ENCODE measurements at regions not wholly inside any gene's neighbourhood (a gene's known extent, or its start where the extent isn't known, plus 50 kb on each side); places are given as distances from the start of the nearest gene placed in this dataset.

DNA sequence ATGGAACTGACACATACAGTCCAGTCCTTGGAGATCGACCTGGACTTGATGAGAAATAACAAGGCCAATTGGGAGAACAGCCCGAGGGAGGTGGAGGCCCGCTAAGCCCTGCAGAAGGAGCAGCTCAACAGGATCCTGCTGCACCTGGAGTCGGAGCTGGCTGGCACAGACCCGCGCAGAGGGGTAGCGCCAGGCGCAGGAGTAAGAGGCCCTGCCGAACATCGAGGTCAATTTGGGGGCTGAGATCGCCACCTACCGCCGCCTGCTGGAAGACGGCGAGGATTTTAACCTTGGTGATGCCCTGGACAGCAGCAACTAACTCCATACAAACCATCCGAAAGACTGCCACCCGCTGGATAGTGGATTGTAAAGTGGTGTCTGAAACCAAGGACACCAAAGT lies 1610.1 kb upstream of the ACO1 start:
- no peak for DNase-seq
- BruUV-seq (replicated peaks): no TSS peak
- Histone ChIP-seq H3K36me3 (ENCODE audit: low read depth) (no peaks in the 10 kb centered on the region), H3K27ac (no peak overlapping the region), H3K4me3 (no peak overlapping the region), H3F3A (ENCODE audit: insufficient read depth, low read depth) (no peaks in the 10 kb centered on the region), H3K9me3 (ENCODE audit: insufficient read depth, low read depth) (no peaks in the 10 kb centered on the region), H4K20me1 (ENCODE audit: insufficient read depth) (no peaks in the 10 kb centered on the region), H2AFZ (no peak overlapping the region), H3K79me2 (ENCODE audit: low read depth) (no peaks in the 10 kb centered on the region), H3K4me1 (replicated peaks; ENCODE audit: insufficient read depth) (no peaks in the 10 kb centered on the region), H3K4me2 (no peak overlapping the region), H3K27me3 (ENCODE audit: insufficient read depth, low read depth) (no peaks in the 10 kb centered on the region), H3K9me2 (ENCODE audit: insufficient read depth) (no peaks in the 10 kb centered on the region)
- CTCF ChIA-PET: no interaction called here
- TF ChIP-seq EZH2 (IDR thresholded peaks at IDR 0.05; ENCODE audit: low read depth): no peak
- TF ChIP-seq, protein P1, sequence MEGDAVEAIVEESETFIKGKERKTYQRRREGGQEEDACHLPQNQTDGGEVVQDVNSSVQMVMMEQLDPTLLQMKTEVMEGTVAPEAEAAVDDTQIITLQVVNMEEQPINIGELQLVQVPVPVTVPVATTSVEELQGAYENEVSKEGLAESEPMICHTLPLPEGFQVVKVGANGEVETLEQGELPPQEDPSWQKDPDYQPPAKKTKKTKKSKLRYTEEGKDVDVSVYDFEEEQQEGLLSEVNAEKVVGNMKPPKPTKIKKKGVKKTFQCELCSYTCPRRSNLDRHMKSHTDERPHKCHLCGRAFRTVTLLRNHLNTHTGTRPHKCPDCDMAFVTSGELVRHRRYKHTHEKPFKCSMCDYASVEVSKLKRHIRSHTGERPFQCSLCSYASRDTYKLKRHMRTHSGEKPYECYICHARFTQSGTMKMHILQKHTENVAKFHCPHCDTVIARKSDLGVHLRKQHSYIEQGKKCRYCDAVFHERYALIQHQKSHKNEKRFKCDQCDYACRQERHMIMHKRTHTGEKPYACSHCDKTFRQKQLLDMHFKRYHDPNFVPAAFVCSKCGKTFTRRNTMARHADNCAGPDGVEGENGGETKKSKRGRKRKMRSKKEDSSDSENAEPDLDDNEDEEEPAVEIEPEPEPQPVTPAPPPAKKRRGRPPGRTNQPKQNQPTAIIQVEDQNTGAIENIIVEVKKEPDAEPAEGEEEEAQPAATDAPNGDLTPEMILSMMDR (conservative IDR thresholded peaks at IDR 0.05): no peak
- POLR2A ChIA-PET (ENCODE audit: unreplicated experiment): no interaction called here
- intact Hi-C loops (cut with micrococcal nuclease; ENCODE audit: unreplicated experiment): no loop called here

DNA sequence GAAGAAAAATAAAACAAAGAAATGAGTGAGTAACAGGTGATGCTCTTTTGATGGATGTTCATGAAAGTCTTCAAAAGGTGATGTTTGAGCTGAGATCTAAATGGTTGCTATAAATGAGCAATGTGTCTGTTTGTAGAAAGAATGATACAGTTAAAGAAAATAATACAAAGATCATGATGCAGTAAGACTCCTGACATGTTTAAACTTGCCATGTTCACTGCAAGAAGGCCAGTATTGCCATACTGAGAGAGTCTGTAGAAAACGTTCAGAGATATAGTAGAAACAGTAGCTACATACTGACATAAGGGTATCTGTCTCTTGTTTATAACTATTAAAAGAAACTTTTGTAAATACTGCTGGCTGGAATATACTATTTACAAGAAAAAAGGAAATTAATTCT lies 1609.2 kb upstream of the ACO1 start:
- Histone ChIP-seq H3K4me3 (no peak overlapping the region), H2AFZ (no peak overlapping the region), H3K27me3 (ENCODE audit: insufficient read depth, low read depth) (no peaks in the 10 kb centered on the region), H3K4me2 (no peak overlapping the region), H3K36me3 (ENCODE audit: low read depth) (no peaks in the 10 kb centered on the region), H3K9me2 (ENCODE audit: insufficient read depth) (no peaks in the 10 kb centered on the region), H3K9me3 (ENCODE audit: insufficient read depth, low read depth) (no peaks in the 10 kb centered on the region), H3F3A (ENCODE audit: insufficient read depth, low read depth) (no peaks in the 10 kb centered on the region), H4K20me1 (ENCODE audit: insufficient read depth) (no peaks in the 10 kb centered on the region), H3K27ac (no peak overlapping the region), H3K4me1 (replicated peaks; ENCODE audit: insufficient read depth) (no peaks in the 10 kb centered on the region), H3K79me2 (ENCODE audit: low read depth) (no peaks in the 10 kb centered on the region)
- ChIA-PET POLR2A (ENCODE audit: unreplicated experiment) (no interaction called here), CTCF (no interaction called here)
- no peak for TF ChIP-seq EZH2 (IDR thresholded peaks at IDR 0.05; ENCODE audit: low read depth)
- TF ChIP-seq, protein P1 (conservative IDR thresholded peaks at IDR 0.05): no peak
- intact Hi-C loops (cut with micrococcal nuclease; ENCODE audit: unreplicated experiment): no loop called here
- no peak for DNase-seq
- no TSS peak for BruUV-seq (replicated peaks)

DNA sequence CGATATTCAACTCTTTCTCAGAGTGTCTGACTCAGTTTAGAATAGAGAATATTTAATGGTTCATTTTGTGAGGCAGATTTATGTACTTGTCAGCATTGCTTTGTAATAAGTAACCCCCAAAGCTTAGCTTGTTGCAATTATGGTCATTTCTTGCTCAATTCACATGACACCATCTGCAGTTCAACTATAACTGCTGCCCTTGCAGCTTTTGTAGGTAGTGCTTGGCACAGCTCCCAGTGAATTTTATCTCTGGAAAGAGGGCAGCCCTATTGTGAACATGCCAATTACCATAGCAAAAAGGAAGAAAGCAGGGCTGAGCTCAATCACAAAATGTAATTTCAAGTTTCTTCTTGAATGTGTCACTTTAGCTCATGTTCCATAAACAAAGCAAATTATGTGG lies 1587.7 kb upstream of the ACO1 start:
- H3K9me2 ChIP-seq (ENCODE audit: insufficient read depth): no peaks in the 10 kb centered on the region
- no peaks in the 10 kb centered on the region for H3F3A ChIP-seq (ENCODE audit: insufficient read depth, low read depth)
- intact Hi-C loops (cut with micrococcal nuclease; ENCODE audit: unreplicated experiment): no loop called here
- TF ChIP-seq EZH2 (IDR thresholded peaks at IDR 0.05; ENCODE audit: low read depth): no peak
- TF ChIP-seq, protein P1 (conservative IDR thresholded peaks at IDR 0.05): no peak
- POLR2A ChIA-PET (ENCODE audit: unreplicated experiment): no interaction called here
- no peaks in the 10 kb centered on the region for H3K79me2 ChIP-seq (ENCODE audit: low read depth)
- no peaks in the 10 kb centered on the region for H3K9me3 ChIP-seq (ENCODE audit: insufficient read depth, low read depth)
- H2AFZ ChIP-seq: no peak overlapping the region
- BruUV-seq (replicated peaks): no TSS peak
- DNase-seq: no peak
- no peak overlapping the region for H3K4me3 ChIP-seq
- H3K27ac ChIP-seq: no peak overlapping the region
- no peaks in the 10 kb centered on the region for H3K27me3 ChIP-seq (ENCODE audit: insufficient read depth, low read depth)
- CTCF ChIA-PET: no interaction called here
- H3K36me3 ChIP-seq (ENCODE audit: low read depth): no peaks in the 10 kb centered on the region
- H3K4me1 ChIP-seq (replicated peaks; ENCODE audit: insufficient read depth): no peaks in the 10 kb centered on the region
- no peaks in the 10 kb centered on the region for H4K20me1 ChIP-seq (ENCODE audit: insufficient read depth)
- H3K4me2 ChIP-seq: no peak overlapping the region

Data from PC-9 (cell line).